ENCODE measurements at regions not wholly inside any gene's neighbourhood (a gene's known extent, or its start where the extent isn't known, plus 50 kb on each side); places are given as distances from the start of the nearest gene placed in this dataset.

DNA sequence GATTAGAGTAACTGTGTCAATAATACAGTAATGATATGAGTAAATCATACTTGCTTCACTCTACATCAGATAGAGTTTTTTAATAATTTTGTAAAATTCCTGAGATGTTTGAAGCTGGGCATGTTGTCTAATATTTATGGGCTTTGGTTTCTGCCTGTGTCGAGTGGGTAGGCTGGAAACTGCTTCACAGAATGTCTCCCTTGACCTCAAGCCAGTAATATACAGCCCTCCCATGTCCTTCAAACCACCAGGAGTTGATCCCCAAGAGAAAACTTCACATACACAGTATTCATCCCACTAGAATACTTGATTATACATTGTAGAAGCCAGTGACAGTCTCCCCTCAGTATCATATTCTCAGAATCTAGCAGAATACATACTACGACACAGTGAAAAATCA lies 284.8 kb upstream of the TENM3 start:
- H4K5ac ChIP-seq (ENCODE audit: low read depth, low read length): peak overlapping the region; percentile 97; the same call in 1 of the 2 replicates
- DNase-seq (no peak), ATAC-seq (ENCODE audit: low read depth) (no peak; the same call in 1 of the 2 replicates)
- no peaks in the 10 kb centered on the region for H3K9me3 ChIP-seq (ENCODE audit: control insufficient read depth, insufficient read depth, low read length)
- peak overlapping the region; percentile 96; the same call in 1 of the 2 replicates for H3K18ac ChIP-seq (ENCODE audit: low read depth, low read length)
- peak overlapping the region in 1 of 2 experiments; percentile 89; a peak in 2 of 4 replicates for H4K8ac ChIP-seq (ENCODE audit: low read depth in 2 of 2, low read length in 2 of 2)
- H3K56ac ChIP-seq (ENCODE audit: extremely low read depth, insufficient read depth, low read length): peak overlapping the region; percentile 47; the same call in 1 of the 2 replicates
- POLR2A ChIA-PET (ENCODE audit: unreplicated experiment): no interaction called here
- 0 out of 3 replicates have a peak overlapping the region, but pooled peaks have one; percentile 18 for H2BK15ac ChIP-seq (ENCODE audit: low read depth, low read length)
- H2BK5ac ChIP-seq (ENCODE audit: low read depth, low read length, poor library complexity, severe bottlenecking): peak overlapping the region; percentile 90
- H2BK20ac ChIP-seq (ENCODE audit: low read depth, low read length): peak overlapping the region; percentile 96
- H4K91ac ChIP-seq (ENCODE audit: insufficient read depth, low read depth, low read length): peak overlapping the region; percentile 89
- peak overlapping the region; percentile 30; the same call in 1 of the 2 replicates for H3K27ac ChIP-seq (ENCODE audit: insufficient read depth, low read length)
- dilution Hi-C loops (cut with HindIII; ENCODE audit: low sequenced_read_pairs, unreplicated experiment): no loop called here
- intact Hi-C loops (cut with micrococcal nuclease): loop anchor here (5.0 to 10.0 kb wide), 6 partner anchors 184 to 966 kb away; no protein-coding TSS in a partner anchor
- no CpG with 5 or more reads among the region's 2 CpGs for WGBS, 2 experiments (ENCODE audit: extremely low coverage in 2 of 2, insufficient read length in 1 of 2)
- no peaks in the 10 kb centered on the region for H3K36me3 ChIP-seq (ENCODE audit: control insufficient read depth, insufficient read depth, low read length)
- H3K4me1 ChIP-seq (ENCODE audit: control insufficient read depth, insufficient read depth, low read length): peaks cover 7% of the 10 kb centered on the region; the same call in 1 of the 2 replicates
- H2BK120ac ChIP-seq (ENCODE audit: low read depth, low read length): peak overlapping the region; percentile 97
- peak overlapping the region; percentile 94 for H3K14ac ChIP-seq (replicated peaks; ENCODE audit: low read depth, low read length)
- CTCF ChIA-PET: no interaction called here
- in situ Hi-C loops (cut with MboI; ENCODE audit: low sequenced_read_pairs): no loop called here
- no peak overlapping the region for H3K9ac ChIP-seq (ENCODE audit: low read depth, low read length)
- no peaks in the 10 kb centered on the region for H3K27me3 ChIP-seq (ENCODE audit: control insufficient read depth, insufficient read depth, low read length)
- H3K23ac ChIP-seq (ENCODE audit: low read depth, low read length): 0 out of 2 replicates have a peak overlapping the region, but pooled peaks have one; percentile 45
- H3K9me1 ChIP-seq (ENCODE audit: insufficient read depth, low read length): no peaks in the 10 kb centered on the region
- no peak for TF ChIP-seq CEBPB (IDR thresholded peaks at IDR 0.05; ENCODE audit: low read depth, low read length)
- TF ChIP-seq MAFK (IDR thresholded peaks at IDR 0.05; ENCODE audit: low read depth, low read length): no peak
- no peak for TF ChIP-seq USF2 (IDR thresholded peaks at IDR 0.05; ENCODE audit: low read depth, low read length)
- no peak for TF ChIP-seq NFE2L2 (IDR thresholded peaks at IDR 0.05; ENCODE audit: low read depth, low read length)
- TF ChIP-seq CHD1 (IDR thresholded peaks at IDR 0.05; ENCODE audit: low read depth, low read length): no peak
- no peak for TF ChIP-seq RAD21 (IDR thresholded peaks at IDR 0.05; ENCODE audit: low read length)
- TF ChIP-seq BHLHE40 (IDR thresholded peaks at IDR 0.05; ENCODE audit: low read depth, low read length): no peak
- no peak for TF ChIP-seq CTCF (conservative IDR thresholded peaks at IDR 0.05; ENCODE audit: low read depth, low read length)
- TF ChIP-seq RCOR1 (IDR thresholded peaks at IDR 0.05; ENCODE audit: insufficient replicate concordance, low read length): no peak
- TF ChIP-seq MXI1 (IDR thresholded peaks at IDR 0.05; ENCODE audit: borderline replicate concordance, low read depth, low read length): no peak
- TF ChIP-seq MAZ (IDR thresholded peaks at IDR 0.05; ENCODE audit: borderline replicate concordance, low read depth, low read length): no peak
- TF ChIP-seq ELK1 (IDR thresholded peaks at IDR 0.05; ENCODE audit: borderline replicate concordance, low read depth, low read length): no peak
- TF ChIP-seq SMC3 (IDR thresholded peaks at IDR 0.05; ENCODE audit: low read depth, low read length): no peak
- TF ChIP-seq RFX5 (IDR thresholded peaks at IDR 0.05; ENCODE audit: low read depth, low read length): no peak
- no peak for TF ChIP-seq FOS (IDR thresholded peaks at IDR 0.05; ENCODE audit: low read depth, low read length)
- no peak overlapping the region for H3K4me2 ChIP-seq (ENCODE audit: low read depth, low read length)
- no TSS peak for BruUV-seq (replicated peaks)
- peak overlapping the region; percentile 83 for H2AK5ac ChIP-seq (ENCODE audit: low read depth, low read length)
- no peaks in the 10 kb centered on the region for H4K20me1 ChIP-seq (ENCODE audit: insufficient read depth, low read length)
- H3K4ac ChIP-seq (ENCODE audit: low read depth, low read length): peak overlapping the region; percentile 89
- no peak overlapping the region for H3K4me3 ChIP-seq (ENCODE audit: insufficient read depth, low read depth, low read length)
- H3K79me1 ChIP-seq (ENCODE audit: low read depth in 1 of 2, low read length in 2 of 2): no peaks in the 10 kb centered on the region
- no peak overlapping the region for H2AK9ac ChIP-seq (replicated peaks; ENCODE audit: low read depth, low read length, poor library complexity)
- H2AFZ ChIP-seq (replicated peaks; ENCODE audit: low read length, poor library complexity): no peak overlapping the region

Data from IMR-90 (cell line).